GM23338 (cell line): ENCODE measurements at regions not wholly inside any gene's neighbourhood (a gene's known extent, or its start where the extent isn't known, plus 50 kb on each side); places are given as distances from the start of the nearest gene placed in this dataset.

Experiments
- ATAC-seq: fragments of 200-7000 bp; cut with Tn5 transposase; 3 replicates; pipeline ENCODE4 v1.9.1; 2020
- DNase-seq: peaks from one replicate; pipeline ENCODE4 v3.0.0-alpha.2; 2015; ENCODE audit warnings: low spot score
- H2AFZ ChIP-seq: fragments of 200-600 bp; sonication (generic); 2 replicates; pipeline ENCODE4 v1.8.0; 2016; ENCODE audit warnings: antibody characterized with exemption, mild to moderate bottlenecking, moderate library complexity
- H3F3A ChIP-seq: fragments of 200-600 bp; sonication (generic); replicated peaks from 2 replicates; pipeline ENCODE4 v1.8.0; 2017; ENCODE audit warnings: antibody characterized with exemption, mixed run types, low read depth
- H3K27ac ChIP-seq: fragments of 200-600 bp; sonication (generic); 2 replicates; pipeline ENCODE4 v1.6.1; 2016; ENCODE audit warnings: low read depth
- H3K27me3 ChIP-seq: fragments of 200-600 bp; sonication (generic); 2 replicates; pipeline ENCODE4 v1.8.0; 2016; ENCODE audit warnings: mild to moderate bottlenecking, mixed run types, moderate library complexity; ENCODE audit not compliant: insufficient read depth
- H3K36me3 ChIP-seq: fragments of 200-600 bp; sonication (generic); 2 replicates; pipeline ENCODE4 v1.8.0; 2016; ENCODE audit warnings: mild to moderate bottlenecking; ENCODE audit not compliant: insufficient read depth
- H3K4me1 ChIP-seq: fragments of 200-600 bp; sonication (generic); 2 replicates; pipeline ENCODE4 v1.8.0; 2016; ENCODE audit warnings: mild to moderate bottlenecking, moderate library complexity; ENCODE audit not compliant: insufficient read depth
- H3K4me2 ChIP-seq: fragments of 200-600 bp; sonication (generic); 2 replicates; pipeline ENCODE4 v1.7.1; 2017; ENCODE audit warnings: mixed run types
- H3K4me3 ChIP-seq: fragments of 200-600 bp; sonication (generic); 2 replicates; pipeline ENCODE4 v1.6.1; 2016; ENCODE audit warnings: mixed run types
- H3K79me2 ChIP-seq: fragments of 200-600 bp; sonication (generic); replicated peaks from 2 replicates; pipeline ENCODE4 v1.8.0; 2017; ENCODE audit warnings: mild to moderate bottlenecking; ENCODE audit not compliant: insufficient read depth
- H3K9me2 ChIP-seq: fragments of 200-600 bp; sonication (generic); 2 replicates; pipeline ENCODE4 v1.8.0; 2017; ENCODE audit not compliant: insufficient read depth
- H4K20me1 ChIP-seq: fragments of 200-600 bp; sonication (generic); replicated peaks from 2 replicates; pipeline ENCODE4 v1.8.0; 2017; ENCODE audit warnings: mild to moderate bottlenecking; ENCODE audit not compliant: insufficient read depth
- H3K27ac Mint-ChIP-seq: 2 replicates; pipeline ENCODE4 v1.8.0; 2020; ENCODE audit warnings: inconsistent platforms, mild to moderate bottlenecking, moderate library complexity, mixed read lengths
- H3K27me3 Mint-ChIP-seq: 3 replicates; pipeline ENCODE4 v1.8.0; 2022; ENCODE audit warnings: low read depth, mild to moderate bottlenecking, moderate library complexity, mixed read lengths, inconsistent platforms; ENCODE audit not compliant: insufficient read depth, poor library complexity
- H3K36me3 Mint-ChIP-seq: 3 replicates; pipeline ENCODE4 v1.8.0; 2021; ENCODE audit warnings: low read depth, mild to moderate bottlenecking, inconsistent platforms, moderate library complexity, mixed read lengths
- H3K4me1 Mint-ChIP-seq: 3 replicates; pipeline ENCODE4 v1.8.0; 2020; ENCODE audit warnings: mild to moderate bottlenecking, inconsistent platforms, mixed read lengths
- H3K4me3 Mint-ChIP-seq: 3 replicates; pipeline ENCODE4 v1.8.0; 2021; ENCODE audit warnings: moderate library complexity, mild to moderate bottlenecking, inconsistent platforms, mixed read lengths
- H3K9me3 Mint-ChIP-seq: 3 replicates; pipeline ENCODE4 v1.8.0; 2020; ENCODE audit warnings: moderate library complexity, mild to moderate bottlenecking, inconsistent platforms, mixed read lengths
- CREB1 ChIP-seq: fragments of 250-450 bp; sonication (Bioruptor Pico); IDR thresholded peaks from 2 replicates; pipeline ENCODE4 v1.5.0; 2020; ENCODE audit warnings: low read depth, mild to moderate bottlenecking, moderate library complexity
- CTCF ChIP-seq, 2 experiments: fragments of 200-600 bp in 1 of 2; sonication (generic) in 1 of 2; conservative IDR thresholded peaks; 2 replicates each; pipeline versions ENCODE4 v1.5.1 to v1.6.1; 2016 to 2017; ENCODE audit warnings: antibody characterized with exemption in 2 of 2, low read depth in 2 of 2, mild to moderate bottlenecking in 2 of 2, moderate library complexity in 1 of 2
- ETS1 ChIP-seq: IDR thresholded peaks from 2 replicates; pipeline ENCODE4 v1.6.1; 2016; ENCODE audit warnings: antibody characterized with exemption
- EZH2 ChIP-seq: fragments of 200-600 bp; sonication (generic); IDR thresholded peaks from one replicate; pipeline ENCODE4 v1.8.0; 2017; ENCODE audit warnings: antibody characterized with exemption, mild to moderate bottlenecking, low read depth; ENCODE audit not compliant: unreplicated experiment
- EZH2phosphoT487 ChIP-seq: fragments of 200-600 bp; sonication (generic); IDR thresholded peaks from one replicate; pipeline ENCODE4 v1.8.1; 2018; ENCODE audit warnings: antibody characterized with exemption; ENCODE audit not compliant: unreplicated experiment
- POLR2AphosphoS5 ChIP-seq: IDR thresholded peaks from 2 replicates; pipeline ENCODE4 v1.6.1; 2016; ENCODE audit warnings: antibody characterized with exemption, low read depth
- REST ChIP-seq: IDR thresholded peaks from one replicate; pipeline ENCODE4 v1.6.1; 2018; ENCODE audit warnings: antibody characterized with exemption; ENCODE audit not compliant: unreplicated experiment
- ZNF331 ChIP-seq: fragments of 250-450 bp; sonication (Bioruptor Pico); IDR thresholded peaks from 2 replicates; pipeline ENCODE4 v1.5.0; 2020; ENCODE audit warnings: low read depth, mild to moderate bottlenecking, moderate library complexity

GRCh38 chr6:86118271-86118670, 475.6 kb upstream of the SYNCRIP start:
- Histone ChIP-seq H3K4me1 (no peaks in the 10 kb centered on the region), H3K36me3 (no peaks in the 10 kb centered on the region), H3K79me2 (no peaks in the 10 kb centered on the region), H2AFZ (no peak overlapping the region), H3K4me2 (no peak overlapping the region), H3K27ac (no peak overlapping the region), H4K20me1 (no peaks in the 10 kb centered on the region), H3F3A (no peaks in the 10 kb centered on the region), H3K9me2 (peaks cover 5% of the 10 kb centered on the region; the same call in 1 of the 2 replicates), H3K4me3 (no peak overlapping the region), H3K27me3 (no peaks in the 10 kb centered on the region)
- DNase-seq (no peak), ATAC-seq (no peak)
- Mint-ChIP-seq H3K27me3 (no peaks in the 10 kb centered on the region), H3K36me3 (no peaks in the 10 kb centered on the region), H3K9me3 (no peaks in the 10 kb centered on the region), H3K27ac (no peak overlapping the region), H3K4me1 (no peaks in the 10 kb centered on the region), H3K4me3 (no peak overlapping the region)
- TF ChIP-seq EZH2phosphoT487 (no peak), ETS1 (no peak), REST (no peak), EZH2 (no peak)

- Mint-ChIP-seq H3K4me1 (no peaks in the 10 kb centered on the region), H3K36me3 (no peaks in the 10 kb centered on the region), H3K27ac (no peak overlapping the region), H3K4me3 (no peak overlapping the region), H3K9me3 (peaks cover 6% of the 10 kb centered on the region; the same call in 1 of the 3 replicates), H3K27me3 (peaks cover 4% of the 10 kb centered on the region)
- no peak overlapping the region for H3K27ac ChIP-seq
- H2AFZ ChIP-seq: no peak overlapping the region
- no peaks in the 10 kb centered on the region for H4K20me1 ChIP-seq
- H3K79me2 ChIP-seq: no peaks in the 10 kb centered on the region
- ATAC-seq: no peak
- TF ChIP-seq ZNF331 (CRISPR knock-in tag): no peak
- no peaks in the 10 kb centered on the region for H3K9me2 ChIP-seq
- H3K27me3 ChIP-seq: no peaks in the 10 kb centered on the region
- no peaks in the 10 kb centered on the region for H3K4me1 ChIP-seq
- no peak overlapping the region for H3K4me2 ChIP-seq
- H3K4me3 ChIP-seq: no peak overlapping the region
- H3F3A ChIP-seq: no peaks in the 10 kb centered on the region
- no peak for DNase-seq
- H3K36me3 ChIP-seq: no peaks in the 10 kb centered on the region
Observed at GRCh38 chr6:86107985-86108384, 465.3 kb upstream of the SYNCRIP start.

- Histone ChIP-seq H3K9me2 (peaks cover 7% of the 10 kb centered on the region; the same call in 1 of the 2 replicates), H3K27me3 (no peaks in the 10 kb centered on the region), H3K4me2 (no peak overlapping the region), H3K36me3 (no peaks in the 10 kb centered on the region), H3K79me2 (no peaks in the 10 kb centered on the region), H3K4me3 (no peak overlapping the region), H4K20me1 (no peaks in the 10 kb centered on the region), H3F3A (no peaks in the 10 kb centered on the region), H3K27ac (no peak overlapping the region), H3K4me1 (no peaks in the 10 kb centered on the region), H2AFZ (no peak overlapping the region)
- Mint-ChIP-seq H3K9me3 (peaks cover 3% of the 10 kb centered on the region; the same call in 2 of the 3 replicates), H3K4me3 (no peak overlapping the region), H3K27ac (no peak overlapping the region), H3K27me3 (no peaks in the 10 kb centered on the region), H3K4me1 (no peaks in the 10 kb centered on the region), H3K36me3 (peaks cover under 1% of the 10 kb centered on the region; the same call in 1 of the 3 replicates)
- DNase-seq (no peak), ATAC-seq (no peak)
- TF ChIP-seq CREB1 (CRISPR knock-in tag) (no peak), CTCF (conservative IDR thresholded peaks at IDR 0.05; ENCODE audit: low read depth in 2 of 2) (no peak), POLR2AphosphoS5 (no peak), ETS1 (no peak), EZH2phosphoT487 (no peak)
Observed at GRCh38 chr6:86087954-86088353, 445.3 kb upstream of the SYNCRIP start.
